ENCODE measurements at regions not wholly inside any gene's neighbourhood (a gene's known extent, or its start where the extent isn't known, plus 50 kb on each side); places are given as distances from the start of the nearest gene placed in this dataset.

DNA sequence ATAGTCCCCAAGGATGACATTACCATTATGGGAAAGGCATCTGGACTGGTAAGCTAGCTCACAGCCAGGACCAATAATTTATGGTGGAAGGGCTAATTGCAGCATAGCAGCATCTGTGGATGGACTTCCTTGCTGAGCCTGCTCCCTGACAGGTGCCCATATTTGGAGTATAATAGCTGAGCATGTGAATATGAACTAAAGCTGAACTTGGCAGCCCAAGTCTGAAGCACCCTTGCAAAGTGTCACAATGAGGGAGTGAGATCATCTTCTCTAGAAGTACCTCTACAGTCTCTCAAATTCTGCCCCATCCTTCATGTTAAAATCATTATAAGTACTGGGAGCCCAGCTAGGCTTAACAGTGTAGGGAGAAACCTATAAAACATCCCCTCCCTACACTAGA, 128.2 kb upstream of the INPP4B start:
- no peak for DNase-seq

- no peak for DNase-seq
These were observed 129.5 kb upstream of the INPP4B start for GRCh38 chr4:142975618-142976017.

DNA sequence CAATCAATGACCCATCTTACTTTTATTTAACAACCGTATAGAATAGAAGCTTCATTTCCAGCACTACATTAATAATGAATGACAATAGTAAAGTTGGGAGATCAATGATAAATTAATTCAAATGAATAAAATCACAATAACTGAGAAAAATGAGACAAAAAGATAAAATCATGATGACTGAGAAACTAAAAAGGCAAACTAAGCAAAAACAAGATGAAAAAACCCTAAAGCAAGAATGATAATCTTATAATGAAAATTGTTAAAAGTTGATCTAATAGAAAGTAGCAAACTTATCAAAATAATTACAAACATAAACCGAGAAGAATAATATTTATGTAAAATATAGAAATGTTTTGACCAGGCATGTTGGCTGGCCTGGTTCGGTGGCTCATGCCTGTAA, 130.4 kb upstream of the INPP4B start:
- DNase-seq, result no peak

DNA sequence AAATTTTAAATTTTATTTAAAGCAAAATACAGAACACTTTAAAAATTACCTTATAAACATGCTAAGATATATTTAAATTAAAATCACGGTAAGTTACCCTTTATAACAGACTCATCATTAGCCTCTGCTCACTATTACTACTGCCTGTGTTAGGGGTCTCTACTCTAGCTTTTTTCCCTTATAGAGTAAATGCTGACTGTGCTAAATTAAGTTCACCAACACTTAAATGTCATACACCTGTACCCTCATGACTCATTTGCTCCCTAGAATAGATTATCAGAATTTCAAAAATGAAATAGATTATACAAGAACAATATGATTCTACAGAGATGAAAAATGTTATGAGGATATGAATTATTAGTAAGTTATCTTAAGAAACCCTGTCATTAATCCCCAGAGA, 131.1 kb upstream of the INPP4B start:
- DNase-seq, result no peak

GRCh38 chr4:142983065-142983464, 137.0 kb upstream of the INPP4B start:
- DNase-seq, result no peak

- DNase-seq, result no peak
These were observed 137.5 kb upstream of the INPP4B start for GRCh38 chr4:142983589-142983988.

GRCh38 chr4:142984871-142985585, 138.9 kb upstream of the INPP4B start:
- peak; percentile 13 for DNase-seq

DNA sequence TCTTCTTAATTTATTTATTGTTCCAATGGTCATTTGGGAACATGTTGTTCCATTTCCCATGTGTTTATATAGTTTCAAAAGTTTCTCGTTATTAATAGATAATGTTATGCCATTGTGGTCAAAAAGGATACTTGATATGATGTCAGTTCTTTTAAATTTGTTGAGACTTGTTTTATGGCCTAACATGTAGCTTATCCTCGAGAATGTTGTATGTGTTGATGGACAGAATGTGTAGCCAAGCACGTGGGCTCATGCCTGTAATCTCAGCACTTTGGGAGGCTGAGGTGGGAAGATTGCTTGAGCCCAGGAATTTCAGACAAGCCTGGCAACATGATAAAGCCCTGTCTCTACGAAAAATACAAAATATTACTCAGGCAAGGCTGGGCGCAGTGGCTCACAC, 168.5 kb upstream of the USP38 start:
- DNase-seq, result no peak

GRCh38 chr4:143017210-143017609, 167.5 kb upstream of the USP38 start:
- no peak for DNase-seq

GRCh38 chr4:143019351-143019750, 165.4 kb upstream of the USP38 start:
- DNase-seq, result no peak

GRCh38 chr4:143021384-143021783, 163.3 kb upstream of the USP38 start:
- no peak for DNase-seq

GRCh38 chr4:143023239-143023918, 161.3 kb upstream of the USP38 start:
- no peak for DNase-seq

- peak; percentile 75 for DNase-seq
These were observed 159.5 kb upstream of the USP38 start for GRCh38 chr4:143025081-143025704.

DNA sequence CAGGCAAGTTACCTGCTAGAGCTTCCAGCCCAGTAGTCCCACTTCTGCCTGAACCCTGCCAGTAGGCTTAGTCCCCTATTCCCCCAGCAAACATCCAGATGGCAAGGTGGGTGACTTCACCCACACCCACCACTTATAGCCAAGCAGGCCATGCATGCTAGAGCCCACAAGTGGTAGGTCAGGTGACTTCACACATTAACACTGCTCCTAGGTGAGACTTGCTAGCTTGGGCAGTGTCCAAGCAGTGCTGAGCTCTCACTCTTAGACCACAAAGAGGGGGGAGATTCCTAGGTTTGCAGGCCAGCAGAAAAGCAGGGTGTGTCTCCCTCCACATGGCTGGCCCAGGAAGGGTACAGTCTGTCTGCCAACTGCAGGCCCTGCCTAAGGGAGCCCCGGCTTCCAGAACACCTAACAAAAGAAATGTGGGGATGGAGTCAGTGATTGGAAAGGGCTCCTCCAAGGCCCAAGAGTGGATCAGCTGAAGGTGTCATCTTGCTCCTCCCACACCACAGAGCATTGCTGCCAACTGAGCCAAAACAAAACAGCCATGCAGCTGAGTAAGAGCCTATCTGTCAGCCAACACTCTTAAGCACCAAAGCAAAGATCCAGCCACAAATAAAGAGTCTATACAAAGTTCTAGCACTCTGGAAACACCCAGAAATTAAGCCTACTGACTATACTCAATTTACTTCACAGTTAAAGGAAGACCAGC, 158.1 kb upstream of the USP38 start:
- no peak for DNase-seq

DNA sequence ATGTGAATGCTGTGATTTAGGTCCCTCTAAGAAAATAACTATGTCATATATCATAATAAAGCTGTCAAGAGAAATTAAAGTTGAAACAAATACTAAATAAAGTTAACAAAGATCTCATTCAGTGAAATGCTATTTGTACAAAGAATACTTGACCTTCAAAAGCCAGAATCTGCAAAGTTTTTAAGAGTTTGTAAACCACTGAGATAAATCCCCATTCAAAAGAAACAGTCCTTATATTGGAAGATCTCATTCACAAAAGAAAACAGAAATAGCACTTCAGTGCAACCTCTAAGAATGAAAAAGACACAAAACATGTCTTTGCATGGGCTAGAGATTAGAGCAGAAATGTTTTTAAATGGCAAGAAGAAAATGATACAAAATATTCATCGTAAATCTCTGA, 149.1 kb upstream of the USP38 start:
- no peak for DNase-seq

DNA sequence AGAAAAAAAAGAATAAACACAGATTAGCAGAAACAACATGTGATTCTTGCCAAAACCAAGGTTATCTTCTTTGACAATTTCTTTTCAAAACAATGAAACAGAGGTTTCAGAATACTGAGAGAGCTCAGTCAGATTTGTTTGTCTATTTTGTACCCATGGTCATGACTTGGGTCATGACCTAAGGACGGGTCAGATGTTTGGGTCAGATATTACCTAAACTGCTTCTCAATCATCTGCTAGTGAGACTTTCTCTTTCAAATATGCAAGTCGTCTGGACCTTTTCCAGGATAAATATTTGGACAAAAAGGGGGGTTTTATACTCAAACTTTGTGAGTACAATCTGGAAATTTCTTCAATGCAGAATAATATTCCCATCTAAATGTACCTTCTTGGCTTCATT, 148.3 kb upstream of the USP38 start:
- DNase-seq, result no peak

DNA sequence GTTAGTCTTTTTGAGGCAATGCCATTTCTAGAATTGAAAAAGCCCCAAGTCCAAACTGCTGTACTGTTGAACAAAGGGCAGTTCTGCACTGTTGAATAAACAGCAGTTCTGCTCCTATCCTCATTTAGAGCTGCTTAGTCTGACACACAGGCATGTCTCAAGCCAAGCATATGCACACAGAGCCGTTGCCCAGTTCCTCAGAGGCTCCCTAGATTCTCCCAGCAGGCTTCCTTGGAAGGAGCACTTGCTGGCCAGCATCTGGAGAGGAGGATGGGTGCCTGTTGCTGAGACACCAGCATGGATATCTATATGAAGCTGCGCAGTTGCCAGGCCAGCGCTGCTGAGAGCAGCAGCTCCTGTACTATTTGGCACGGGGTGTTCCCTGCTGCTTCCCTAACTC, 138.3 kb upstream of the USP38 start:
- no peak for DNase-seq

DNA sequence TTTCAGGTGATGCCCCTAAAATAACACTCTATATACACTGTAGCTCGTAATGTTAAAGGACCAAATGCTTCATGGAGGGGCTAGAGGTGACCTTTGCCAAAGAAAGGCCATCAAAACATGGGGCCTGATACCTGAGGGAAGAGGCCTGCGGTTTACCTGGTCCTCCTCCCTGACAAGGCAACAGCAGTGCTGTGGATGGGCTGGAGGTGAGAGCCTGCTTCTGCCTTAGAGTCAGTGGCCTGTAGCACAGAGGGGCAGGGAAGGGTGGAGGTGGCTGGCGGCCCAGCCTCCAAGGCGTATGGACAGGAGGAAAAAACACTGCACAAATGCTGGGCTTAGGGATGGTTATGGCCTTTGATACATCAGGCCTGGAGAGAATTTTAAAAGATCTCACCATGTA, 137.8 kb upstream of the USP38 start:
- DNase-seq, result no peak

DNA sequence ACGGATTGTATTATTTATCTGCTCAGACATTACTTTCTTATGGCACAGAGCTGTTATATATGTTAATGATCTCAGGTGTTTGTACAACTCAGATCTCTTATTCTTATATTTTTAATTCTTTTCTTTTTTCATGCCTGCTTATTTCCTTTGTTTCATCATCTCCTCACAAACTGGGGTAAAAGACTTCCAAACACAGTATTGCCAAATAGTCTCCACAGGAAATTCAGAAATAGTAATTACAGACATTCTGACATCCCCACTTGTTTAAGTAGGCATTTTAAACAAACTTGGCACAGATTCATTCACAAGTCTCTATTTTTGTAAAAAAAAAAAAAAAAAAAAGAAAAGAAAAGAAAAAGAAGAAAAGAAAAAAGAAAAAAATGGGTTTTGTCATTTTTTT, 129.7 kb upstream of the USP38 start:
- DNase-seq, result no peak

DNA sequence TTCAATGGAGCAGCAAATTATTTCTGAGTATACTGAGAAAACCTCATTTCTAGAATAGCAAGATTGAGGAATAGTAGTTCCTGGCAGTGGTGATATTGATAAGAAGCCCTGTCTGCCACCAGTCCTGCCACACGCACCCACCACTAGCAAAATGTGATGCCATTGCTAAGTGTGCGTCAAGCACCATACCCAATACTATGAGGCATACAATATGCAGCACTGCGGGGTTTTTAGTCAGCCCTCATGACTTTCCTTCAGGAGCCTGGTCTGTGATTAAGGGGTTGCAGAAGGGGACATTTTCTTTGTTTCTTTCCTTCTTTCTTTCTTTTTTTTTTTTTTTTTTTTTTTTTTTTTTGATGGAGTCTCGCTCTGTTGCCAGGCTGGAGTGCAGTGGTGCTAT, 128.7 kb upstream of the USP38 start:
- no peak for DNase-seq

DNA sequence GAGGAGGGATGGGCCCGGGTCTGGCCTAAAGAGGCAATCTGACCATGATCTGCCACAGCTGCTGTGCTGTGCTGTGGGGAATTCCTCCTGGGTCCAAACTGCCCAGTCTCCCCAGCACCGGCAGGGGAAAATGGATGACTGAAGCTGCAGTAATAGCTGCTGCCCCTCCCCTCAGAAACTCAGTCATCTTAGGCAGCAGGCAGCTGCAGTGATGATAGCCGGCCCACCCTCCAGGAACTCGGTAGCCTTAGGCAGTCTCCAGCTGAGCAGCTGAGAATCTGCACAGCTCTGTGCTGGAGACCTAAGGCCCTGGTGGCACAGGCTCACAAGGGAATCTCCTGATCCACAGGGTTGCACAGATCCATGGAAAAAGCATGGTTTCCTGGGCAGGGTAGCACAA, 113.4 kb upstream of the USP38 start:
- no peak for DNase-seq

GRCh38 chr4:143076723-143077122, 108.0 kb upstream of the USP38 start:
- DNase-seq, result no peak

GRCh38 chr4:143082701-143083100, 102.0 kb upstream of the USP38 start:
- no peak for DNase-seq

Measured in hematopoietic multipotent progenitor cell treated with erythropoietin and hydrocortisone succinate and interleukin-3 and kit ligand, for 8 days (in vitro differentiated cells).